Heart right ventricle (tissue), 16 donors: ENCODE measurements at regions not wholly inside any gene's neighbourhood (a gene's known extent, or its start where the extent isn't known, plus 50 kb on each side); places are given as distances from the start of the nearest gene placed in this dataset.

Experiments used
- ATAC-seq, 8 donors: fragments of 200-7000 bp; cut with Tn5 transposase; one replicate each; pipeline ENCODE4 v1.9.1; 2020; ENCODE audit warnings: mild to moderate bottlenecking in 8 of 8, moderate library complexity in 8 of 8, moderate number of reproducible peaks in 1 of 8
- DNase-seq, 2 donors: peaks; one replicate each; pipeline ENCODE4 v3.0.0-alpha.2; 2020
- H3K27ac ChIP-seq, 10 donors: fragments of 200-600 bp; sonication (generic) in 2 of 10; one replicate each; pipeline versions ENCODE4 v1.5.0 to v1.8.0; 2020 to 2022; ENCODE audit warnings: mild to moderate bottlenecking in 3 of 10
- H3K27me3 ChIP-seq, 7 donors: fragments of 200-600 bp; one replicate each; pipeline ENCODE4 v1.8.0; 2021 to 2022; ENCODE audit warnings: mild to moderate bottlenecking in 2 of 7
- H3K36me3 ChIP-seq, 9 donors: fragments of 200-600 bp; sonication (generic) in 1 of 9; one replicate each; pipeline versions ENCODE4 v1.5.0 to v1.8.0; 2020 to 2022; ENCODE audit warnings: mild to moderate bottlenecking in 2 of 9
- H3K4me1 ChIP-seq, 9 donors: fragments of 200-600 bp; sonication (generic) in 1 of 9; one replicate each; pipeline versions ENCODE4 v1.5.0 to v1.8.0; 2020 to 2022; ENCODE audit warnings: mild to moderate bottlenecking in 4 of 9
- H3K4me3 ChIP-seq, 10 donors: fragments of 200-600 bp; sonication (generic) in 2 of 10; one replicate each; pipeline versions ENCODE4 v1.5.0 to v1.8.0; 2020 to 2022; ENCODE audit warnings: mild to moderate bottlenecking in 7 of 10, moderate library complexity in 2 of 10
- H3K9me3 ChIP-seq, 11 donors: fragments of 200-600 bp in 10 of 11; sonication (generic) in 2 of 11; one replicate each; pipeline versions ENCODE4 v1.5.0 to v1.8.0; 2013 to 2022; ENCODE audit warnings: mild to moderate bottlenecking in 2 of 11, control low read depth in 1 of 11, moderate library complexity in 1 of 11
- CTCF ChIP-seq, 9 donors: fragments of 200-600 bp; sonication (generic) in 2 of 9; IDR thresholded peaks; one replicate each; pipeline versions ENCODE4 v1.5.0 to v1.8.0; 2021 to 2022; ENCODE audit warnings: antibody characterized with exemption in 9 of 9, mild to moderate bottlenecking in 5 of 9, moderate library complexity in 1 of 9
- WGBS, 2 donors: extraction: QIAGEN DNeasy Blood & Tissue Kit; methylation state at CpG; one replicate each; pipeline ENCODE4 v1.1.7; 2013; ENCODE audit warnings: inconsistent platforms in 1 of 2; 5-methylcytosine and 5-hydroxymethylcytosine counted together
- intact Hi-C, 10 donors: fragments of 100-400 bp; cut with DNase I; formaldehyde crosslinking; loops; one replicate each; pipeline versions ENCODE4 v1.11.1 to v1.14.2; 2022
- donor health status: Arrhythmogenic right ventricular cardiomyopathy.
- donor health status: ischemic (EF 13 %, LVEDD 7.1; RV severe dilation, severe dysfunction).
- donor health status: healthy with polysubstance abuse.
- donor health status: DM: no; HTN: yes; CAD: no.
- donor health status: DM: no; HTN: no; CAD: no.
- donor health status: ischemic (EF 25% LVEDD 6.9; RV normal size, moderate dysfunction).
- donor health status: ischemic (EF 25% LVEDD 5.7; RV mildly dilated, moderate dysfunction).
- donor health status: healthy.
- donor health status: DM: yes; HTN: yes; CAD: no.
- donor health status: Ischemic cardiomyopathy.
- donor health status: ischemic (EF 35%, LVEDD 5.7; RV mildly dilated, moderate dysfunction).
- donor health status: nonischemic (EF 11% LVEDD 7.7; RV severe dilation, severe dysfunction).
- donor health status: DM: yes; HTN: yes; CAD: no.
- donor health status: PGD.
- donor health status: ischemic (EF 29% LVEDD 5.4; RV normal size, mild dysfunction).
- donor health status: nonischemic (EF 23%, LVEDD 6.1; RV moderate dilation, normal function).

- ATAC-seq (peak in 2 of 8 donors; percentile 42 to 44), DNase-seq (no peak)
- Histone ChIP-seq H3K4me1 (peaks cover 0 to 12% (median 0%) of the 10 kb centered on the region in 9 donors), H3K27me3 (no peaks in the 10 kb centered on the region), H3K36me3 (no peaks in the 10 kb centered on the region), H3K9me3 (no peaks in the 10 kb centered on the region), H3K4me3 (no peak overlapping the region), H3K27ac (no peak overlapping the region)
- intact Hi-C loops, result no loop called here
- no peak for TF ChIP-seq CTCF (IDR thresholded peaks at IDR 0.05)
Measured at GRCh38 chr12:46884362-46884761, 58.6 kb upstream of the SLC38A4 start.

GRCh38 chr12:46886541-46887041 is 60.8 kb upstream of the SLC38A4 start:
- ATAC-seq (no peak), DNase-seq (no peak)
- peaks cover 0 to 5% (median 0%) of the 10 kb centered on the region in 11 donors for H3K9me3 ChIP-seq
- no peaks in the 10 kb centered on the region for H3K36me3 ChIP-seq
- WGBS, 2 donors, result 69 to 77% methylated on average over 2 of the region's 2 CpGs
- intact Hi-C loops, result no loop called here
- no peak for TF ChIP-seq CTCF (IDR thresholded peaks at IDR 0.05)
- no peaks in the 10 kb centered on the region for H3K27me3 ChIP-seq
- H3K4me3 ChIP-seq, result no peak overlapping the region
- peaks cover 0 to 18% (median 0%) of the 10 kb centered on the region in 9 donors for H3K4me1 ChIP-seq
- no peak overlapping the region for H3K27ac ChIP-seq

- Histone ChIP-seq H3K4me1 (peaks cover 0 to 18% (median 0%) of the 10 kb centered on the region in 9 donors), H3K9me3 (peaks cover 0 to 5% (median 0%) of the 10 kb centered on the region in 11 donors), H3K4me3 (no peak overlapping the region), H3K36me3 (no peaks in the 10 kb centered on the region), H3K27me3 (no peaks in the 10 kb centered on the region), H3K27ac (no peak overlapping the region)
- ATAC-seq, result no peak
- DNase-seq, result no peak
- no peak for TF ChIP-seq CTCF (IDR thresholded peaks at IDR 0.05)
- intact Hi-C loops, result no loop called here
Measured at GRCh38 chr12:46887870-46888269, 62.1 kb upstream of the SLC38A4 start.

- WGBS, 2 donors, result 87 to 91% methylated on average over 3 of the region's 3 CpGs
- intact Hi-C loops, result no loop called here
Measured at GRCh38 chr12:46888568-46888967, 62.8 kb upstream of the SLC38A4 start.

More at GRCh38 chr12:46888568-46888967, 62.8 kb upstream of the SLC38A4 start:
- ATAC-seq (no peak), DNase-seq (no peak)
- Histone ChIP-seq H3K4me3 (no peak overlapping the region), H3K9me3 (peaks cover 0 to 5% (median 0%) of the 10 kb centered on the region in 11 donors), H3K27ac (no peak overlapping the region), H3K27me3 (no peaks in the 10 kb centered on the region), H3K4me1 (peaks cover 0 to 18% (median 0%) of the 10 kb centered on the region in 9 donors), H3K36me3 (no peaks in the 10 kb centered on the region)
- TF ChIP-seq CTCF (IDR thresholded peaks at IDR 0.05), result no peak
